Neuronal stem cell (in vitro differentiated cells): ENCODE measurements at regions not wholly inside any gene's neighbourhood (a gene's known extent, or its start where the extent isn't known, plus 50 kb on each side); places are given as distances from the start of the nearest gene placed in this dataset.

ENCODE experiments used
- DNase-seq: peaks from one replicate; pipeline ENCODE4 v3.0.0-alpha.2; 2013; ENCODE audit warnings: low spot score
- H2AFZ ChIP-seq: one replicate; pipeline ENCODE4 v1.6.1; 2013; ENCODE audit warnings: mild to moderate bottlenecking, low read length, inconsistent platforms
- H2AK5ac ChIP-seq: 2 replicates; pipeline ENCODE4 v1.6.1; 2013; ENCODE audit warnings: low read depth, mild to moderate bottlenecking, inconsistent platforms, low read length, moderate library complexity, mixed read lengths
- H2BK120ac ChIP-seq: 2 replicates; pipeline ENCODE4 v1.6.1; 2013; ENCODE audit warnings: low read depth, mild to moderate bottlenecking, inconsistent platforms, low read length, moderate library complexity, mixed read lengths
- H2BK12ac ChIP-seq: one replicate; pipeline ENCODE4 v1.6.1; 2013; ENCODE audit warnings: low read length, inconsistent platforms
- H2BK15ac ChIP-seq: 2 replicates; pipeline ENCODE4 v1.6.1; 2013; ENCODE audit warnings: mild to moderate bottlenecking, low read length, inconsistent platforms, mixed read lengths
- H2BK5ac ChIP-seq: one replicate; pipeline ENCODE4 v1.6.1; 2013; ENCODE audit warnings: inconsistent platforms, mild to moderate bottlenecking, low read length, moderate library complexity
- H3K14ac ChIP-seq: one replicate; pipeline ENCODE4 v1.6.1; 2013; ENCODE audit warnings: low read length, inconsistent platforms
- H3K18ac ChIP-seq: 2 replicates; pipeline ENCODE4 v1.6.1; 2013; ENCODE audit warnings: low read length, inconsistent platforms
- H3K23ac ChIP-seq: 2 replicates; pipeline ENCODE4 v1.6.1; 2013; ENCODE audit warnings: low read depth, mild to moderate bottlenecking, mixed read lengths, low read length, inconsistent platforms; ENCODE audit not compliant: poor library complexity
- H3K27ac ChIP-seq: replicated peaks from 3 replicates; pipeline ENCODE4 v1.5.1; 2013; ENCODE audit warnings: low read length, inconsistent platforms
- H3K27me3 ChIP-seq, 3 experiments: 2 replicates each; pipeline ENCODE4 v1.6.1; 2013; ENCODE audit warnings: low read length in 3 of 3, mild to moderate bottlenecking in 2 of 3, inconsistent platforms in 1 of 3, low read depth in 1 of 3, mixed read lengths in 1 of 3, moderate library complexity in 1 of 3; ENCODE audit not compliant: control insufficient read depth in 3 of 3, insufficient read depth in 3 of 3
- H3K36me3 ChIP-seq, 2 donors: replicated peaks in 1 of 2; 2 replicates each; pipeline ENCODE4 v1.6.1; 2013; ENCODE audit warnings: low read length in 2 of 2; ENCODE audit not compliant: control insufficient read depth in 2 of 2, insufficient read depth in 2 of 2
- H3K4ac ChIP-seq: 2 replicates; pipeline ENCODE4 v1.6.1; 2013; ENCODE audit warnings: inconsistent platforms, mild to moderate bottlenecking, low read length, moderate library complexity
- H3K4me1 ChIP-seq, 2 donors: 1 replicate in 1 of 2; 2 replicates in 1 of 2; pipeline ENCODE4 v1.6.1; 2013; ENCODE audit warnings: low read length in 2 of 2, low read depth in 1 of 2; ENCODE audit not compliant: control insufficient read depth in 2 of 2, insufficient read depth in 1 of 2
- H3K4me2 ChIP-seq: one replicate; pipeline ENCODE4 v1.6.1; 2013; ENCODE audit warnings: mild to moderate bottlenecking, low read length, inconsistent platforms; ENCODE audit not compliant: insufficient read depth, poor library complexity, severe bottlenecking
- H3K4me3 ChIP-seq, 2 donors: 2 replicates each; pipeline ENCODE4 v1.5.1; 2013; ENCODE audit warnings: low read length in 2 of 2, mild to moderate bottlenecking in 2 of 2, inconsistent platforms in 1 of 2, moderate library complexity in 1 of 2
- H3K79me1 ChIP-seq: one replicate; pipeline ENCODE4 v1.6.1; 2013; ENCODE audit warnings: low read depth, mild to moderate bottlenecking, inconsistent platforms, low read length, moderate library complexity
- H3K9ac ChIP-seq: one replicate; pipeline ENCODE4 v1.6.1; 2013; ENCODE audit warnings: mild to moderate bottlenecking, low read depth, low read length, inconsistent platforms; ENCODE audit not compliant: poor library complexity
- H3K9me3 ChIP-seq, 2 donors: replicated peaks in 1 of 2; 2 replicates each; pipeline versions ENCODE3 to v1.6.1; 2013; ENCODE audit warnings: low read length in 2 of 2, mild to moderate bottlenecking in 2 of 2, inconsistent platforms in 1 of 2, low read depth in 1 of 2, mixed read lengths in 1 of 2, moderate library complexity in 1 of 2; ENCODE audit not compliant: control insufficient read depth in 2 of 2, insufficient read depth in 1 of 2
- H4K8ac ChIP-seq: one replicate; pipeline ENCODE4 v1.6.1; 2013; ENCODE audit warnings: low read depth, mild to moderate bottlenecking, inconsistent platforms, low read length, moderate library complexity
- H4K91ac ChIP-seq: one replicate; pipeline ENCODE4 v1.6.1; 2013; ENCODE audit warnings: low read length, low read depth, mild to moderate bottlenecking, inconsistent platforms; ENCODE audit not compliant: poor library complexity
- WGBS, 2 donors: extraction: QIAGEN DNeasy Blood & Tissue Kit; methylation state at CpG; one replicate each; pipeline ENCODE4 v1.1.7; 2013; ENCODE audit warnings: missing lambda C conversion rate in 2 of 2, mixed read lengths in 1 of 2; ENCODE audit not compliant: insufficient read length in 2 of 2, insufficient replicate concordance in 1 of 2; ENCODE audit errors: extremely low coverage in 2 of 2; 5-methylcytosine and 5-hydroxymethylcytosine counted together

DNA sequence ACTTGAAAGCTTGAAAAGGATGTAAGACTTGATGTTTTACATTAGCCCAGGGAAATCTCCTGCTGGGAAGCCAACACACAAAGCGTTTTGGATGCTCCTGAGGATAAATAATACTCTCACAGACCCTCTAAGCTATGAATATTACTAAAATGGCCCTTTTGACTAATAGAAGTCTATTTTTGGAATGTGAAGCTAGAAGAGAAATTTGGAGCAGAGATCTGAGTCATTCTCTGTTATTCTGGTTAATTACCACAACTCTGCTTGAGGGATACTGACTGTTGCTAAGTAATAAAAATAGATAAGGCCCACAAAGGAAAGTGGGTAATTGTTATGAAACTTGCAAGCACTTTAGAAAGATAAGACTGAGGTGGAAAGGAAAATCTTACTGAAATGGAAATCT lies 346.2 kb upstream of the STXBP6 start:
- Histone ChIP-seq H3K9me3 (no peaks in the 10 kb centered on the region), H3K27me3 (no peaks in the 10 kb centered on the region)

DNA sequence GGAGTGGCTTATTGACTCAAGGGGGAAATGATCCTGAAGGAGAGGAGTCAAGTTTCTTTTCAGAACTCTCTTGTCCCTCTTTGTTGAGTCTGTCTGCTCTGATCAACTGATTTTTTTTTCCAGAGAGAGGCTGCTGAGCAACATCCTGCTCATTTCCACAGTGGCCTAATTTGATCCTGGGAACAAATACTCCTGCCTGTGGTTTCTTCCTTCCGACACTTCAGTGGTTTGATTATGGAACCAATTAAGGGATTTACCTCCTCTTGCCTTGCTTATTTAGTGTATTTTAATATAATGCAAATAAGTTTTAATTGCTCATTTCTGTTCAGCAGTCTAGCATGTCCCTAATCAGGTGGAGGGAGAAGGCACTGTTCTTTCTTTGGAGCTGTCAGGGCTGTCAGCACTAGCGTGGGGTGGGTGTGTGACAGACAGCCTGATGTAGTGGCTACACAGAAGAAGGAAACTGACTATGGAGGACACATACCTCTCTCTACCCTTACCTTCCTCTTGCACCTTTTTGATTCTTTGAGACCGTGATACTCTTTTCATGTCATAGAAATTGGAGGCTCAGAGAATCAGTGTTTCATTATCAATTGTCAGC lies 344.9 kb upstream of the STXBP6 start:
- Histone ChIP-seq H3K36me3 (no peaks in the 10 kb centered on the region), H4K91ac (no peak overlapping the region), H3K4me1 (peaks cover 0 to 4% of the 10 kb centered on the region in 2 donors), H3K4me3 (no peak overlapping the region), H3K9ac (no peak overlapping the region), H3K4me2 (no peak overlapping the region), H2BK15ac (no peak overlapping the region), H3K27ac (no peak overlapping the region), H3K27me3 (no peaks in the 10 kb centered on the region), H2BK12ac (no peak overlapping the region), H3K14ac (no peak overlapping the region), H2AK5ac (no peak overlapping the region), H3K79me1 (no peaks in the 10 kb centered on the region), H3K18ac (no peak overlapping the region), H2BK5ac (no peak overlapping the region), H3K23ac (no peak overlapping the region), H2AFZ (no peak overlapping the region), H3K9me3 (no peaks in the 10 kb centered on the region), H4K8ac (no peak overlapping the region), H3K4ac (no peak overlapping the region), H2BK120ac (no peak overlapping the region)
- no CpG with 5 or more reads among the region's 3 CpGs for WGBS, 2 donors
- no peak for DNase-seq

More for the DNA sequence above, 346.2 kb upstream of the STXBP6 start:
- no peak overlapping the region for H3K27ac ChIP-seq
- no peak overlapping the region for H3K18ac ChIP-seq
- no peak overlapping the region for H4K8ac ChIP-seq
- H3K4me3 ChIP-seq: no peak overlapping the region
- H3K4me2 ChIP-seq: no peak overlapping the region
- no peak overlapping the region for H3K23ac ChIP-seq
- H2AK5ac ChIP-seq: no peak overlapping the region
- no peaks in the 10 kb centered on the region for H3K36me3 ChIP-seq
- H2BK12ac ChIP-seq: no peak overlapping the region
- no peak overlapping the region for H2AFZ ChIP-seq
- H2BK120ac ChIP-seq: no peak overlapping the region
- no peak for DNase-seq
- H3K9ac ChIP-seq: no peak overlapping the region
- H4K91ac ChIP-seq: no peak overlapping the region
- H3K14ac ChIP-seq: no peak overlapping the region
- H2BK5ac ChIP-seq: no peak overlapping the region
- WGBS, 2 donors: no CpG with 5 or more reads among the region's 1 CpG
- H3K4ac ChIP-seq: no peak overlapping the region
- peaks cover 0 to 4% of the 10 kb centered on the region in 2 donors for H3K4me1 ChIP-seq
- no peaks in the 10 kb centered on the region for H3K79me1 ChIP-seq
- no peak overlapping the region for H2BK15ac ChIP-seq

DNA sequence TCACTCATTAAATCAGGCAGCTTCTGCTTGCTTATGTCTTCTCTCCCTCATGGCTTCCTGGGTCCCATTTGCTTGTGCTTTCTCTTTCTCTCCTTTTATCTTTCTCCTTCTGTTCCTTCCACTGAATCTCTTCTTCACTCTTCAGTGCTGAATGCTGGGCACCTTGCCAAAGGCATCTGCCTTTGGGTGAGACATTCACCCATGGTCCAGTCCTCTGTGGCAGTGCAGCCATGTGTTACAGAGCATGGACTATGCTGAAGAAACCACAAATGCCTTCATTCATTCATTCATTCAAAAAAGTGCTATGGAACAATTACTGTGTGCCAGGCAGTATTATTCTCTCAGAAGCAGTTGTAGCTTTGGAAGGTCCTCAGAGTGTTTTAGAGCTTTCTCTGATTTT lies 344.4 kb upstream of the STXBP6 start:
- Histone ChIP-seq H3K4me3 (no peak overlapping the region), H2BK15ac (no peak overlapping the region), H3K4ac (no peak overlapping the region), H3K79me1 (no peaks in the 10 kb centered on the region), H3K18ac (no peak overlapping the region), H3K27ac (no peak overlapping the region), H3K4me2 (no peak overlapping the region), H2AK5ac (no peak overlapping the region), H3K27me3 (no peaks in the 10 kb centered on the region), H3K9ac (no peak overlapping the region), H3K9me3 (no peaks in the 10 kb centered on the region), H4K8ac (no peak overlapping the region), H2BK12ac (no peak overlapping the region), H2BK120ac (no peak overlapping the region), H2BK5ac (no peak overlapping the region), H3K4me1 (peaks cover 0 to 4% of the 10 kb centered on the region in 2 donors), H3K23ac (no peak overlapping the region), H3K36me3 (no peaks in the 10 kb centered on the region), H3K14ac (no peak overlapping the region), H2AFZ (no peak overlapping the region), H4K91ac (no peak overlapping the region)
- no peak for DNase-seq

- no peak overlapping the region for H3K4me3 ChIP-seq
- no peak overlapping the region for H2BK15ac ChIP-seq
- H4K91ac ChIP-seq: no peak overlapping the region
- no peak overlapping the region for H3K27ac ChIP-seq
- H3K9ac ChIP-seq: no peak overlapping the region
- H3K27me3 ChIP-seq: no peaks in the 10 kb centered on the region
- H3K23ac ChIP-seq: no peak overlapping the region
- H2BK12ac ChIP-seq: no peak overlapping the region
- no peak overlapping the region for H2AK5ac ChIP-seq
- DNase-seq: no peak
- no peak overlapping the region for H2AFZ ChIP-seq
- H3K9me3 ChIP-seq: no peaks in the 10 kb centered on the region
- H3K79me1 ChIP-seq: no peaks in the 10 kb centered on the region
- no peak overlapping the region for H3K4ac ChIP-seq
- H3K18ac ChIP-seq: no peak overlapping the region
- H2BK5ac ChIP-seq: no peak overlapping the region
- H3K36me3 ChIP-seq: no peaks in the 10 kb centered on the region
- peaks cover 0 to under 1% of the 10 kb centered on the region in 2 donors for H3K4me1 ChIP-seq
- H3K4me2 ChIP-seq: no peak overlapping the region
- H3K14ac ChIP-seq: no peak overlapping the region
- no peak overlapping the region for H2BK120ac ChIP-seq
- 100% methylated on average over 1 of the region's 2 CpGs; no CpG with 5 or more reads in 1 of the 2 donors for WGBS, 2 donors
- no peak overlapping the region for H4K8ac ChIP-seq
These were observed 340.0 kb upstream of the STXBP6 start for GRCh38 chr14:25389948-25390347.
